ENCODE measurements at regions not wholly inside any gene's neighbourhood (a gene's known extent, or its start where the extent isn't known, plus 50 kb on each side); places are given as distances from the start of the nearest gene placed in this dataset.

- DNase-seq, result no peak
Observed at GRCh38 chr5:174338185-174339010, 292.9 kb downstream of the NSG2 start.

GRCh38 chr5:174339130-174339529, 293.6 kb downstream of the NSG2 start:
- DNase-seq, result no peak

DNA sequence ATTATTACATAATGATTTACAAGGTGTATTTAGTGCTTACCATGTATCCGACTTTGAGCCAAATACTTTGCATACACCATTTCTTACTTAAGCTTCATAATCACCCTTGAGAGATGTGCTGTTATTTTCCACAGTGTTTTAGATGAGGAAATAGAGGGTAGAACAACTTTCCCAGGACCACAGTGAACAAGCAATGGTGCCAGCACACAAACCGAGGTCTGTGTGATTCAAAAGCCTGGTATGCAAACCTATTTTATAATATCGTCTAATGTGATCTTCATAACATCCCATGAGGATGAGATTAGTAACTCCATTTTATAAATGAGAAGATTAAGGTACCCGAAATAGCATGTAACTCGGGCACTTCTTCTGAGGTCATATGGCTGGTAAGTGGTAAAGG, 294.7 kb downstream of the NSG2 start:
- DNase-seq, result no peak

DNA sequence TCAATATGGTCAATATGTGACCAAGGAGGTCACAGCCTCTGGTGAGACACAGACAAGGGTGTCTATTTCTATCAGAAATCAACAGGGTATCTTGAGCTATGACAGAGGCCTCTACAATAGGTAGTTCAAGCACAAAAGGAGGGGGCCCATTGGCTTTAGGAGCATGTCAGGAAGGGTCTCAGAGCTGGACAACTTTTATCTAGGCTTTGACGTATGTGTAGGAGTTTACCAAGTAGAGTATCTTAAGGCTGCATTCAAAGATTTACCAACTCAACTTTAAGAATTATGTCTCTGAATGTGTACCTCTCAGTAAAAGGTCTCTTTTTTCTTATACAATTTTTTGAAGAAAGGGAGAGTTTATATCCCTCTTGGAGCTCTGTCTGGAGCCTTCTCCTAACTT, 297.2 kb downstream of the NSG2 start:
- no peak for DNase-seq

GRCh38 chr5:174343826-174344225, 298.3 kb downstream of the NSG2 start:
- DNase-seq, result no peak

DNA sequence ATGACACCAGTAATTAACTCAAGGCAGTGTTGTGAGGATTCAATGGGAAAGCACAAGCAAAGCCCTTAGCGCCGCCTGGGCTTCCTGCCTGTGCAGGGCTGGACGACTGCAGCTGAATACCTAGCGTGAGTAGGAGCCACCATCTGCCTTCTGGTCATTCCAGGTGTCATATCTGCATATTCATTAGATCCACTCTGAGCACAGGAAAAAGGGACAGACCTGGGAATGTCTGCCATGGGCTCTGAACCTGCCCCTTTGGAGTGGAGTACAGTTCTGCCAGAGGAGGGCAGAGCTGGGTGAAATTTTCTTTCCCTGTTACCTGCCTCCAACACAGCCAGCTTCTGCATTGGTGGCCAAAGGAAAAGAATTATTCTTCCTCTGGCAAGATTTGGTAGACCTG, 298.8 kb downstream of the NSG2 start:
- no peak for DNase-seq

DNA sequence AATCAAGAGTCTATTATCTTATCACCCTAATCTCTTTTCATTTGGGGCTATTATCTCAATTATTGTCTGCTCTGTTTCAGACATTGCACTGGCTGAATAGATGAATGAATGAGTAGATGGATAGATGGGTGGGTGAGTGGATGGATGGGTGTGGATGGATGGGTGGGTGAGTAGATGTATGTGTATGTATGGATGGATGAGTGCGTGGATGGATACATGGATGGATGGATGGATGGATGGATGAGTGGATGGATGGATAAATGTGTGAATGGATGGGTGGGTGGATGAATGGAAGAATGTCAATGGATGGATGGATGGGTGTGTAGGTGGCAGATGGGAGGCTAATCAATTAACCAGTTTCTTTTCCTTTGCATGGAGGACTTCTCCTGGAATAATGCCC, 301.7 kb downstream of the NSG2 start:
- no peak for DNase-seq

- no peak for DNase-seq
Observed at GRCh38 chr5:174348311-174348981, 302.9 kb downstream of the NSG2 start.

DNA sequence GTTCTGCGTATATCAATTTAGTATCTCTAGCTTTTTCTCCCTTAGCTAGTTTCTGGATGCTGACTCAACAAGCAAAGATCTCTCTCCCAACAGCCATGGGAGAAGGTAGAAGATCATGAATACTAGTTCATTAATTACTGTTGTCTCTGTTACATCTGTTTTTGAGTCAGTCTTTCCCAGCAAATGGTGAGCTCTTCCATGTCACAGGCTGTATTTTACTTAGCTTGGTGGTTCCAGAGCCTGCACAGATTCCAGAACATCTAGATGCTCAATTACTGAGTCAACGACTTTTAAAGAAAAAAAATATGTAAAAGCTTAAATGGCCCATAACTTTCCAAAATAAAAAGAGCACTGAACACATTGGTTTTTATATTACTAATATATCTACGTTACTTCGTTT, 307.2 kb downstream of the NSG2 start:
- no peak for DNase-seq

DNA sequence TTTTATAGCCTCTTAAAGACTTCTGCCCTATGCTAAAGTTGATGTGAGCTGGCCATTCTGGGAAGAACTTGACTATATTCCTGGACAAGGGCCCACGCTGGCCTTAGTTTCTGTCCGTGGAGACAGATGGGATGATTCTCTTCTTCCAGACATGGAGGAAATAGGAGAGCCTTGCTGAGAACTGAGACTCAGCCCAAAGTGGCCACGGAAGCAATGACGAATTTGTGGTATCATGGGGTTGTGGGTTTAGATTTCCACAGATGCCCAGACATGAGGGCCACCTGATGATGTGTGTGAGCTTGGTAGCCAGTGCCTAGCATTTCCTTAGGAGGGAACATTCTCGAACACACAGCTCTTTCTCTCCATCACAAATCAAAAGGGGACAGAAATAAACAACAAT, 309.1 kb downstream of the NSG2 start:
- DNase-seq, result no peak

GRCh38 chr5:174355208-174355612, 309.7 kb downstream of the NSG2 start:
- DNase-seq, result no peak

- no peak for DNase-seq
Observed at GRCh38 chr5:174355995-174356394, 310.5 kb downstream of the NSG2 start.

DNA sequence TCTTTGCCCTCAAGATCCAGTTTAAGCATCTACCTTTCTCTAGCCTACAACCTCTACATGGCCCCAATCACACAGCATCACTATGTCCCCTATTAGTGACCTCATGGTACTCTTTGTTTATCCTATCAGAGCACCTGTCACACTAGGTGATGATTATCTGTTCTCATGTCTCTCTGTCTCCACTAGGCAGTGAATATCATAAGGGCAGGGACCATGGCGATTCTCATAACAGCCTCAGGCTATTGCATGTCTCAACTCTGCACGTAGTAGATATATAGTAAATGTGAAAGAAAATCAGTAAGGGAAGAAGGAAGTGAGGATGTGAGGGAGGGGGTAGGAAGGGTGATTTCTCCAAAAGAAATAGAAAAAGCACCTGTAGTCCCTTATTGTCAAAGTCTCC, 311.0 kb downstream of the NSG2 start:
- DNase-seq, result no peak

DNA sequence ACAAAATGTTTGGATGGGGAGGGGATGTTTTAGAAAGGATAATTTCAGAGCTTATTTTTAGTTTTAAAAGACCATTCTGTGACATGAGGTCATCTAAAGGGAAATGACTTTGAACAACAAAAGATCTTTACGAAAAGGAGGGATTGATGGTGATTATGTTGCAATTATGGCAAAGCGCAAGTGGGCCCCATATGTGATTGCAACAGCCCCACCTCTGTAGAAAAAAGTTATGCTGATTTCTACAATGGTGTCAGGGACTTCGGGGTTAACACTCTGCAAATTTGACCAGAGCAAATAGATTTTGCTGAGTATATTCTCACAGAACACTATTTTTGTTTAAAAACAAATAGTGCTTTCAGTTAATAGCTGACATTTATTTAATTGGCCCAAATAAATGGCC, 312.8 kb downstream of the NSG2 start:
- no peak for DNase-seq

DNA sequence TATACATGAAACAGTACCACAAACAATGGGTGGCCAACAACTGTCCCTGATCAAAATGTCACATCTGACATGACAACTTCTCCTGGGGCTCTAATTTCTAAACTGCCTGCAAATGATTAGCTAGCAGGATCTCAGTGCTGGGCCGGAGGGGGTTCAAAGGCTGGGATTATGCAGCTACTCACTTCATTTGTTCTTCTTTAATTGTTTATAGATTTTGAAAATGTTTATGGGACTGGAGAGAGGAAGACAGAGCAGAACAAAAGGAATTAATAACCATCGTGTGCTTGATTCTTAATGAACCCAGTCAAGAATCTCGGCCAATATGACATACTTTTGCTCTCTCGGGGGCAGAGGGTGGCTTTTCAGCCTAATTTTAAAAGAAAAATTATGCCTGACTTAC, 313.6 kb downstream of the NSG2 start:
- no peak for DNase-seq

- no peak for DNase-seq
Observed at GRCh38 chr5:174362514-174362913, 317.0 kb downstream of the NSG2 start.

DNA sequence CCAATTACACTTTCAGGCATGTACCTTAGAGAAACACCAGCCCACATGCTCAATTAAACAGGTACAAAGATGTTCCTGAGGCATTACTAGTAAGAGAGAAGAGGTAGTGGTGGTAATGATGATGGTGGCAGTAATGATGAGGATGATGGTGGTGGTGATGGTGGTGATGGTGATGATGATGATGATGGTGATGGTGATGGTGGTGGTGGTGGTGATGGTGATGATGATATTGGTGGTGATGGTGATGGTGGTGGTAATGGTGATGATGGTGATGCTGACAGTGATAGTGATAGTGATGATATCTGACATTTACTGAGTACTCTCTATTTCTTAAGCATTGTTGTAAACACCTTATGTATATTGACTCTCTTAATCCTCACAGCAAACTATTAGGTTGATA, 318.4 kb downstream of the NSG2 start:
- no peak for DNase-seq

- no peak for DNase-seq
Observed at GRCh38 chr5:174364676-174365075, 319.2 kb downstream of the NSG2 start.

GRCh38 chr5:174371600-174372094, 326.1 kb downstream of the NSG2 start:
- no peak for DNase-seq

DNA sequence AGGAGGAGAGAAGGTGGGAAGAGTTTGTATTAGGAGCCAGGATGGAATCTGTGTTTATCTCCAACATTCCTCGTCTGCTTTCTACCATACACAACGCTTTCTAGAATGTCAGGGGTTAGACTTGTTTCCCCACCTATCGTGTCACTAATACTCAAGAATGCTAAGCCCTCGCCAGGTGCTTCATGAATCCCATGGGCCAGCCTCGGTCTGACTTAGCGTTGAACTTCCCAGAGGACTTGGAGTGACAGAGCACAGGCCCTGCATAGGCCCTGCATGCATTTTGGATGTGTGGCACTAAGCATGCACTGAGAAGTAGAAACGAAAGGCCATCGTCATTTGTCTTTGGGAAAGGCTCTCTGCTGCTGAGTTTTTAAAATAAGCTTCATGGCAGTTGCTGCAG, 328.7 kb downstream of the NSG2 start:
- no peak for DNase-seq

DNA sequence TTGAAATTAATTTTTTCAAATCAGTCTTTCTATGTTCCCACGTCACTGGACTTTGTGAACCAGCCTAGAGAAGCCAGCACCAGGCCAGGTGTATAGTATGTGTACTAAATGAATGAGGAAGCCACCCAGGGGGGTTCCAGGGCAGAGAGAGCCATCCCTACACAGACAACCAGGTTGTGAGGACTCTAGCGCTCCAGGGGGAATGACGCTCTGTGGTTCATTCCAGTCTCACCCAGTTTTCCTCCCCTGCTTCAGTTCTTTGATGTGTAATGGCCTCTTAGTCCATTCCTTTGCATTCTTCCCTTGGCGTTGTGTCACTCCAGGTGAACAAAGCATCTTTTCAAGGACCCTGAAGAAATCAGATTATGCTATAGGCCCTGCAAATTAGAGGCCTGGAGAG, 330.6 kb downstream of the NSG2 start:
- no peak for DNase-seq

GRCh38 chr5:174376726-174377373, 331.3 kb downstream of the NSG2 start:
- DNase-seq, result no peak

DNA sequence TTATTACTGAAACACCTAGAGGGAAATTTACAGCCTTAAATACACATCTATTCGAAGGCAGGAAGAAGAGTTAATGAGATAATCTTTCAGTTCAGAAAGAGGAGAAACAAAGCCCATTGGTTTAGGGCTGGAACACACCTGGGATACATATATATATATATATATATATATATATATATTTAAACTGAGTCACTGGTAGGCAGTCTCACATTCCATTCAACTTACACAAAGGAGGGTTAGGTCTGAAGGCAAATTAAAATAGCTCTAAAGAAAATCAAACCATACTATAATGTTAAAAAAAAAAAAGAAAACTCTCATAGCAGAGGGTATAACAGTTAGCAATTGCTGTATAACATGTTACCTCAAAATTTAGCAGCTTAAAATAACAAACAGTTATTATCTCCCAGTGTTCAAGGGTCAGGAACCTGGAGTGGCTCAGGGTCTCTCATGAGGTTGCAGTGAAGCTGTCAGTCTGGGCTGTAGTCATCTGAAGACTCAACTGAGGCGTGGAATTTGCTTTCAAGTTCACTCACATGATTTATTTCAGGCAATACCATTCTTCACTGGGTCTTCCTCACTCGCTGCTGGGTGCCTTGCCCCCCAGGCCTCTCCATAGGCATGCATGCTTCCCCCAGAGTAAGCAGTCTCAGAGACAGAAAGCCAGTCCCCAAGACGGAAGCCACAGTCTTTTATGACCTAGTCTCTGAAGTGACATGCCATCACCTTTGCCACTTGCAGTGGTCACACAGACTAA, 332.8 kb downstream of the NSG2 start:
- DNase-seq, result no peak
